Memory B cell (primary cell): ENCODE measurements at regions not wholly inside any gene's neighbourhood (a gene's known extent, or its start where the extent isn't known, plus 50 kb on each side); places are given as distances from the start of the nearest gene placed in this dataset.

Experiments used
- ATAC-seq: fragments of 150-1000 bp; cut with Tn5 transposase; 2 replicates; pipeline ENCODE4 v1.10.0; 2021; ENCODE audit warnings: low read depth, mild to moderate bottlenecking, moderate library complexity
- DNase-seq, 2 donors: peaks; one replicate each; pipeline ENCODE4 v3.0.0; 2022; ENCODE audit warnings: low spot score in 2 of 2
- H3K27ac Mint-ChIP-seq: one replicate; pipeline ENCODE4 v1.8.0; 2022; ENCODE audit warnings: mild to moderate bottlenecking, moderate library complexity, mixed read lengths
- H3K27me3 Mint-ChIP-seq: one replicate; pipeline ENCODE4 v1.8.0; 2022; ENCODE audit warnings: mixed read lengths
- H3K36me3 Mint-ChIP-seq: one replicate; pipeline ENCODE4 v1.8.0; 2022; ENCODE audit warnings: mild to moderate bottlenecking, mixed read lengths
- H3K4me1 Mint-ChIP-seq: one replicate; pipeline ENCODE4 v1.8.0; 2022; ENCODE audit warnings: mixed read lengths
- H3K4me3 Mint-ChIP-seq: one replicate; pipeline ENCODE4 v1.8.0; 2022; ENCODE audit warnings: mild to moderate bottlenecking, moderate library complexity, mixed read lengths
- H3K9me3 Mint-ChIP-seq: one replicate; pipeline ENCODE4 v1.8.0; 2022; ENCODE audit warnings: mixed read lengths

GRCh38 chr18:28682912-28683311 lies 506.0 kb upstream of the CDH2 start:
- ATAC-seq: no peak
- Mint-ChIP-seq H3K27ac (no peak overlapping the region), H3K27me3 (no peaks in the 10 kb centered on the region), H3K4me1 (no peaks in the 10 kb centered on the region), H3K36me3 (no peaks in the 10 kb centered on the region), H3K9me3 (peaks cover 6% of the 10 kb centered on the region), H3K4me3 (no peak overlapping the region)
- DNase-seq: no peak

GRCh38 chr18:28669165-28669564 lies 492.2 kb upstream of the CDH2 start:
- H3K4me1 Mint-ChIP-seq: no peaks in the 10 kb centered on the region
- ATAC-seq (no peak), DNase-seq (no peak)
- H3K9me3 Mint-ChIP-seq: peaks cover 8% of the 10 kb centered on the region
- H3K27me3 Mint-ChIP-seq: no peaks in the 10 kb centered on the region
- no peak overlapping the region for H3K4me3 Mint-ChIP-seq
- H3K27ac Mint-ChIP-seq: no peak overlapping the region
- no peaks in the 10 kb centered on the region for H3K36me3 Mint-ChIP-seq

GRCh38 chr18:28666216-28666615 lies 489.3 kb upstream of the CDH2 start:
- DNase-seq (no peak), ATAC-seq (no peak)
- no peaks in the 10 kb centered on the region for H3K27me3 Mint-ChIP-seq
- H3K9me3 Mint-ChIP-seq: peaks cover 5% of the 10 kb centered on the region
- H3K4me3 Mint-ChIP-seq: no peak overlapping the region
- no peak overlapping the region for H3K27ac Mint-ChIP-seq
- H3K4me1 Mint-ChIP-seq: no peaks in the 10 kb centered on the region
- H3K36me3 Mint-ChIP-seq: no peaks in the 10 kb centered on the region

- Mint-ChIP-seq H3K36me3 (no peaks in the 10 kb centered on the region), H3K4me1 (no peaks in the 10 kb centered on the region), H3K4me3 (no peak overlapping the region), H3K27ac (no peak overlapping the region), H3K9me3 (peaks cover 8% of the 10 kb centered on the region), H3K27me3 (no peaks in the 10 kb centered on the region)
- no peak for ATAC-seq
- DNase-seq: no peak
Observed at GRCh38 chr18:28657961-28658360, 481.0 kb upstream of the CDH2 start.

- Mint-ChIP-seq H3K4me3 (no peak overlapping the region), H3K36me3 (no peaks in the 10 kb centered on the region), H3K27ac (no peak overlapping the region), H3K9me3 (peaks cover 6% of the 10 kb centered on the region), H3K4me1 (no peaks in the 10 kb centered on the region), H3K27me3 (no peaks in the 10 kb centered on the region)
- ATAC-seq: no peak
- no peak for DNase-seq
Observed at GRCh38 chr18:28652654-28653053, 475.7 kb upstream of the CDH2 start.

GRCh38 chr18:28651298-28651697 lies 474.4 kb upstream of the CDH2 start:
- Mint-ChIP-seq H3K27me3 (no peaks in the 10 kb centered on the region), H3K4me1 (no peaks in the 10 kb centered on the region), H3K9me3 (peaks cover 6% of the 10 kb centered on the region), H3K4me3 (no peak overlapping the region), H3K27ac (no peak overlapping the region), H3K36me3 (no peaks in the 10 kb centered on the region)
- ATAC-seq (no peak), DNase-seq (no peak)

- H3K36me3 Mint-ChIP-seq: no peaks in the 10 kb centered on the region
- H3K27ac Mint-ChIP-seq: no peak overlapping the region
- H3K9me3 Mint-ChIP-seq: peaks cover 6% of the 10 kb centered on the region
- H3K4me1 Mint-ChIP-seq: no peaks in the 10 kb centered on the region
- no peak for DNase-seq
- ATAC-seq: no peak
- no peaks in the 10 kb centered on the region for H3K27me3 Mint-ChIP-seq
- H3K4me3 Mint-ChIP-seq: no peak overlapping the region
Observed at GRCh38 chr18:28650860-28651259, 473.9 kb upstream of the CDH2 start.

GRCh38 chr18:28647961-28648360 lies 471.0 kb upstream of the CDH2 start:
- Mint-ChIP-seq H3K27me3 (no peaks in the 10 kb centered on the region), H3K4me1 (no peaks in the 10 kb centered on the region), H3K36me3 (no peaks in the 10 kb centered on the region), H3K27ac (no peak overlapping the region), H3K4me3 (no peak overlapping the region), H3K9me3 (peaks cover 8% of the 10 kb centered on the region)
- no peak for ATAC-seq
- DNase-seq: no peak

GRCh38 chr18:28637897-28638296 lies 461.0 kb upstream of the CDH2 start:
- DNase-seq (no peak), ATAC-seq (no peak)
- Mint-ChIP-seq H3K36me3 (no peaks in the 10 kb centered on the region), H3K4me1 (no peaks in the 10 kb centered on the region), H3K9me3 (peaks cover 12% of the 10 kb centered on the region), H3K27me3 (no peaks in the 10 kb centered on the region), H3K4me3 (no peak overlapping the region), H3K27ac (no peak overlapping the region)

GRCh38 chr18:28635530-28635929 lies 458.6 kb upstream of the CDH2 start:
- no peak overlapping the region for H3K4me3 Mint-ChIP-seq
- DNase-seq (no peak), ATAC-seq (no peak)
- H3K4me1 Mint-ChIP-seq: no peaks in the 10 kb centered on the region
- no peaks in the 10 kb centered on the region for H3K27me3 Mint-ChIP-seq
- no peak overlapping the region for H3K27ac Mint-ChIP-seq
- H3K36me3 Mint-ChIP-seq: no peaks in the 10 kb centered on the region
- peaks cover 16% of the 10 kb centered on the region for H3K9me3 Mint-ChIP-seq

- Mint-ChIP-seq H3K4me1 (no peaks in the 10 kb centered on the region), H3K4me3 (no peak overlapping the region), H3K9me3 (peaks cover 2% of the 10 kb centered on the region), H3K27me3 (no peaks in the 10 kb centered on the region), H3K27ac (no peak overlapping the region), H3K36me3 (no peaks in the 10 kb centered on the region)
- ATAC-seq: no peak
- no peak for DNase-seq
Observed at GRCh38 chr18:28626756-28627155, 449.8 kb upstream of the CDH2 start.

- ATAC-seq (no peak), DNase-seq (no peak)
- H3K9me3 Mint-ChIP-seq: peaks cover 3% of the 10 kb centered on the region
- H3K4me1 Mint-ChIP-seq: no peaks in the 10 kb centered on the region
- no peaks in the 10 kb centered on the region for H3K27me3 Mint-ChIP-seq
- H3K36me3 Mint-ChIP-seq: no peaks in the 10 kb centered on the region
- no peak overlapping the region for H3K27ac Mint-ChIP-seq
- H3K4me3 Mint-ChIP-seq: no peak overlapping the region
Observed at GRCh38 chr18:28607991-28608390, 431.1 kb upstream of the CDH2 start.

GRCh38 chr18:28606686-28607085 lies 429.8 kb upstream of the CDH2 start:
- no peaks in the 10 kb centered on the region for H3K36me3 Mint-ChIP-seq
- DNase-seq (no peak), ATAC-seq (no peak)
- H3K27ac Mint-ChIP-seq: no peak overlapping the region
- H3K27me3 Mint-ChIP-seq: no peaks in the 10 kb centered on the region
- no peaks in the 10 kb centered on the region for H3K4me1 Mint-ChIP-seq
- peaks cover 3% of the 10 kb centered on the region for H3K9me3 Mint-ChIP-seq
- no peak overlapping the region for H3K4me3 Mint-ChIP-seq

- peaks cover 7% of the 10 kb centered on the region for H3K9me3 Mint-ChIP-seq
- no peak overlapping the region for H3K4me3 Mint-ChIP-seq
- DNase-seq (no peak), ATAC-seq (no peak)
- H3K4me1 Mint-ChIP-seq: no peaks in the 10 kb centered on the region
- H3K27ac Mint-ChIP-seq: no peak overlapping the region
- no peaks in the 10 kb centered on the region for H3K36me3 Mint-ChIP-seq
- H3K27me3 Mint-ChIP-seq: no peaks in the 10 kb centered on the region
Observed at GRCh38 chr18:28602391-28602790, 425.5 kb upstream of the CDH2 start.

- peaks cover 5% of the 10 kb centered on the region for H3K9me3 Mint-ChIP-seq
- no peaks in the 10 kb centered on the region for H3K4me1 Mint-ChIP-seq
- no peak overlapping the region for H3K27ac Mint-ChIP-seq
- DNase-seq (no peak), ATAC-seq (no peak)
- no peak overlapping the region for H3K4me3 Mint-ChIP-seq
- no peaks in the 10 kb centered on the region for H3K36me3 Mint-ChIP-seq
- no peaks in the 10 kb centered on the region for H3K27me3 Mint-ChIP-seq
Observed at GRCh38 chr18:28594034-28594433, 417.1 kb upstream of the CDH2 start.
